ENCODE measurements at regions not wholly inside any gene's neighbourhood (a gene's known extent, or its start where the extent isn't known, plus 50 kb on each side); places are given as distances from the start of the nearest gene placed in this dataset.
"Not testable (repeated sequence)": the region's sequence is repeated elsewhere in the genome, so short reads cannot be mapped to it uniquely, and the experiment has no call there.

DNA sequence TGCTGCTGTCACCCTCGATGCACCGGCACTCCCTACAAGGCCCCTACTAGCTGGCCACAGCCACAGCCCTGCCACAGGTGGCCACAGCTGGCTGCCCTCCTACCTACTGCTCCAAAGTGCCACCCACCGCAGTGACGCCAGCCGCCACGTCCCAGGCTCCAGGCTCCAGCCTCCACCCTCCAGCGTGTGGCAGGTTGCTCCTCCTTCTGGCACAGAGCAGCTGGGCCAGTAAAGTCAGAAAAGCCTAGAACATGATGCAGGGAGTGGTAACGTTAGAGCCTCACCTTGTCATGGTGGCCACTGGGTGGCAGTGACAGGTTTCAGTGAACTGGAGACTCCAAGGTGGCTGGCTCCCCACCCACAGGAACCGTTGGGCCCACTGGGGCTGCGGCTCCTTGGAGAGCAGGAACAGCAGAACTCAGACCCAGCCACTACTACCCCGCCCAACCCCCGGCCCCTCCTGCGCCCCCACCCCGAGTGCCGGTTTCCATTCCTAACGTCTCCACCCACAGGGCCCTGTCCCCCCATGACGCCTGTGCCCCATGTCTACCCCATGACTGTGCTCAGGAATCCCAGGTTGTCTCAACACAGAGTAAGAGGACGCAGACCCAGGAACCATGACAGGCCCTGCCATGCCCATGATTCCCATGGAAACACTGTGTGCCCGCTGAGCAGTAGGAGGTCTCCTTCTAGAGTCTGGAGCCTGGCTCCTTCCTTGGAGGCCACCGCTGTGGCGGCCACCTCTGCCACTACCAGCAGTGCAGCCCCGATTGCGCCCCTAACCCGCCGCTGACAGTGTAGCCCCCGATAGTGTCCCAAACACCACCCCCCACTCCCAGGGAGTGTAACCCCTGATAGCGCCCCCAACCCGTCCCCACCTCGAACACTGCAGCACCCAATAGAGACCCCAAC is 52.3 kb upstream of the ZNF33B start:
- DNase-seq: no peak

DNA sequence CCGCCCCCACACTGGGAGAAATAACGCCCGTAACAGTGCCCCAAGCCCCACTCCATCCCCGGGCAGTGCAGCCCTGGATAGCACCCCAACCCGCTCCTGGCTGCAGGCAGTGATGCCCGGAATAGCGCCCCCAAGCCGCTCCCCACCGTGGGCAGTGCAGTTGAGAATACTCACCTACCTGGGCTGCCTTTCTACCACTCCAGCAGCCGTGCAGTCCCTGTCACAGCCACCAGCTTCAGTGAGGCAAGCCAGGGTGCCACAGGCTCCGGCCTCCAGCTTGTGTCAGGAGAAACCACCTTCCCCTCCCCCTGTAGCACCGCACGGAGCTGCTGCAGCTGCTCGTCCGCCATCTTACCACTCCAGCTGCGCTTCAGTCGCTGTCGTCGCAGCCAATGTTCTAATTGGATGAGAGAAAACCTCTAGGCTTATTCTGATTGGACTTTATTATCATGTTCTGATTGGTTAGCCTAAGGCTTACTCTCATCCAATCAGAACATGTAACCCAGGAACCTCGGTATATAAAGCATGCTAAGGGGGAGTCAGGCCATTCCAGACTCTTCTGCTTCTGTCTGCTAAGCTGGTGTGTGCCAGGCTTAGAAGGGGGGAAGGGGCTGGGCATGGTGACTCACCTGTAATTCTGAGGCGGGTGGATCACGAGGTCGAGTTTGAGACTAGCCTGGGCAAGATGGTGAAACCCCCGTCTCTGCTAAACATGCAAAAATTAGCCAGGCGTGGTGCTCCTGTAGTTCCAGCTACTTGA is 53.2 kb upstream of the ZNF33B start:
- DNase-seq: no peak

DNA sequence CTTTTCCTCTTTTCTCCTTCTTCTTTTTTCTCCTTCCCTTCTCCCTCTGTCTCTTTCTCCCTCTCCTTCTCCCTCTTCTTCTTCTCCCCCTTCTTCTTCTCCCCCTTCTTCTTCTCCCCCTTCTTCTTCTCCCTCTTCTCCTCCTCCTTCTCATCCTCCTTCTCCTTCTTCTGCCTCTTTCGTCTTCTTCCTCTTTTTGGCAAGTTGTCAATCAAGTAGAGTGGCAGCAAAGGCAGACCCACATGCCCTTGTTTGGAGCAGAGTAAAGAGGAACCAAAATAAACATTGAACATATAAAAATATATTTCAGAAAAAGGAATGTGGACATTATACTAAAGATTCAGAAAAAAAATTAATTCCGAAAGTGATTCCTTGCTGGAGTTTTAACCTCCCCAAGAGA is 59.6 kb upstream of the ZNF33B start:
- DNase-seq: no peak

DNA sequence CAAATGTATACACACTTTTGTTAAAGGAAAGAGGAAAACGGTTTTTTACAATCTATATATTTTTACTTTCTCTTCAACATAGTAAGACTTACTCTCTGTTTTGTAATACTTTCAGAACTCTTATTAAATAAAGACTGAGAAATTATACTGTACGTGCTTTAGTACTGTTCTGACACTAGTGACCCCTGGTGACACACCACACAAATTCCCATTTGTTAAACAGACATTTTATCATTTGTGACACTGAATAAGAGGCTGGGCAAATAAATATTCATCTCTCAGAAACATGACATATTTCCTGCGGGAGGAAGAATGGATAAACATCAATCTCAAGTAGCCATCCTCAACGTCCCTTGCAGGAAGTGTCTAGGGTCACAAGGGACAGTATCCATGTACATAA is 68.9 kb upstream of the ZNF33B start:
- DNase-seq: no peak

DNA sequence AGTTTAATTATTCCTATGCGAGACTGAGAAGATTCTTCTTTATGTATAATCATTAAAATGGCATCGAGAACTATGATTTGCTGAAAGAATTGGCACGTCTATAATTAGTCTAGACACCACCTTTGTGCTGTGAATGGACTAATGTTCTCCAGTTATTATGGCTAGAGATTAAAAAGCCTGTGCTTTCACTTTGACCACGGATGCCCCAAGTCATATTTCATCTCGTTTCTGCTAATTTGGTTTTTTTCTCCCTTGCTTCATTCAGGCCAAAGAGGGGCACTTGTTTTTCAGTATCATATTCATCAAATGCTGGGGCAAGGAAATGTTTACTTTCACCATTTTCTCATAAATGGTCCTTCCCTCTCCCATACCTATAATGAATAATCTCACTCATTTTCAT is 63.3 kb upstream of the BMS1 start:
- DNase-seq: not testable (repeated sequence)

DNA sequence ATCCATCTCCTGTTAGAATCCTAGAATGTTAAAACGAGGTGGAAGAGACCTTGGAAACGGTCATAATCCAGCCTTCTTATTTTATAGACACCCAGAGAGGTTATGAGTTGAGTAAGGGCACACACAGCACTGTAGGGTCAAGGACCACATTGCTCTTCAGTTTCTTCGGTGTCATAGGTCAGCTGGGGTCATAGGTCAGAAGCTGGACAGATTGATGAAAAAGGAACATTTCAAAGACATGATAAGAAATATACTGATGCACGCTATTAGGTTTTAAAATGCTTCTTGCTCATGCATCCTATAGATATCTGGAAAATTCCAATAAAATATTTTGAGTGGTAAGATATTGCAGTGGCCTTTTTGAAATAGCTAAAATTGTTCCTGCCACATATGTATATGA is 60.0 kb upstream of the BMS1 start:
- DNase-seq: no peak

DNA sequence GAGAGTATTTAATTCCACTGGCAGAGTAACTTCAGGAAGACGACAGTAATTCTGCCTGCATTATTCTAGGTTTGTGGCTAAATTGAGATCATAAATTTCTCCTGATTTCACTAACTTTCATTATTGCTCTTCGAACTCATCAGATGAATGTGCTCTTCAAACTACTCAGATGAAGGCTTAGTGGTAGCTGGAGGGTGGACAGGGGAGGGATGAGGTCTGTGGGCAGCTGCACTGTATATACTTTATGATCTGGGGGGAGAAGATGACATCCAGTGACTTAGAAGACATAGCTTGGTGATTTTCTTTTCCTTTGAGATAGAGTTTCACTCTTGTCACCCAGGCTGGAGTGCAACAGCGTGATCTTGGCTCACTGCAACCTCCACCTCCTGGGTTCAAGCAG is 59.0 kb upstream of the BMS1 start:
- DNase-seq: peak; percentile 18

DNA sequence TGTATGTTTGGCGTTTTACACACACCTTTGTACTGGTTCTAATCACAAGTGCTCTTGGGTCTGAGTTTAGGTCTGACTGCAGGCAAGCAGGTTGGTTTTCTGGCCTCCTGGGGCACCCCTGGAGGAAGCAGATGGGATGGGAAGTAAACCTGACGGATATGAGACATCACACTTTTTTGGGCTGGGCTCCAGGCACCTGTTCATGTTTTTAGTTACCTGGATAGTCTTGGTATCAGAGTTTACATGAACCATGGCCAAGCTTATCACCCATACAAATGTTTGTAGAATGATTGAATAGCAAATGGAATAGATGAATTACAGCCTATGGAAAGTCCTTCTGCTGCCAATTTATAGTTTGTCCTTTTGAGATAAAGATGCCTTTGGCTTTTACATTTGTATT is 57.9 kb upstream of the BMS1 start:
- not testable (repeated sequence) for DNase-seq

DNA sequence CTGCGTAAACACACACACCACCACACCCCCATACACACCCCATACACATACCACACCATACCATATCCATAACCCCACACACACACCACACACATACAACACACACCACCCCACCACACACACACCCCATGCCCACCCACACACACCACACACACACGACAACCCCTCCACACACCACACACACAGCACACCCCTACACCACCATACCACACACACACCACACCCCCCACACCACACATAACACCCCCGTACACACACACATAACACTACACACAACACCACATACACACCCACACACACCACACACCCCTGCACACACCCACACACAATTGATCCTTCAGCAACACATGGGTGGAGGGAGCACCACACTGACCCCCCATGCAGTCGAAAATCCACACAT is 50.3 kb upstream of the BMS1 start:
- DNase-seq: no peak
